ENCODE measurements at regions not wholly inside any gene's neighbourhood (a gene's known extent, or its start where the extent isn't known, plus 50 kb on each side); places are given as distances from the start of the nearest gene placed in this dataset.
"Not testable (repeated sequence)": the region's sequence is repeated elsewhere in the genome, so short reads cannot be mapped to it uniquely, and the experiment has no call there.

- H3K79me2 ChIP-seq (ENCODE audit: insufficient read depth, low read length); intact Hi-C loops (cut with micrococcal nuclease; ENCODE audit: unreplicated experiment); in situ Hi-C loops (cut with HindIII; ENCODE audit: extremely low pct_ligation_motif_present, low pct_unique_long_range_greater_than_20kb); H2AFZ ChIP-seq (ENCODE audit: low read length); FAIRE-seq; H3K4me1 ChIP-seq (ENCODE audit: insufficient read depth, low read length); ATAC-seq; H3K27ac ChIP-seq (ENCODE audit: extremely low read length, insufficient read depth, low read length); H4K20me1 ChIP-seq (ENCODE audit: insufficient read depth, low read length); CTCF ChIA-PET (ENCODE audit: low intra/inter-chr PET ratio, low total read pairs); BruUV-seq (replicated peaks); H3K4me2 ChIP-seq (ENCODE audit: low read depth, low read length); H3K4me3 ChIP-seq (replicated peaks in 1 of 3; ENCODE audit: insufficient read depth in 1 of 3, low read depth in 2 of 3, low read length in 3 of 3); H3K36me3 ChIP-seq (replicated peaks in 1 of 2; ENCODE audit: control insufficient read depth in 1 of 2, insufficient read depth in 2 of 2, low read length in 2 of 2); H3K9ac ChIP-seq (ENCODE audit: insufficient read depth, low read depth, low read length); DNase-seq (ENCODE audit: low spot score); H3K27me3 ChIP-seq (ENCODE audit: control insufficient read depth in 1 of 2, insufficient read depth in 2 of 2, low read length in 2 of 2); POLR2A ChIA-PET: not testable (repeated sequence)
- WGBS (ENCODE audit: low lambda C conversion rate), result no CpG with 5 or more reads among the region's 7 CpGs
- H3K9me3 ChIP-seq (ENCODE audit: low read length), result peaks cover 29% of the 10 kb centered on the region; the same call in 1 of the 2 replicates
Measured at GRCh38 chr18:14991934-14992445, 244.0 kb downstream of the ANKRD30B start.

GRCh38 chr18:14992758-14993157 is 244.8 kb downstream of the ANKRD30B start:
- intact Hi-C loops (cut with micrococcal nuclease; ENCODE audit: unreplicated experiment); H4K20me1 ChIP-seq (ENCODE audit: insufficient read depth, low read length); H3K9ac ChIP-seq (ENCODE audit: insufficient read depth, low read depth, low read length); H3K27ac ChIP-seq (ENCODE audit: extremely low read length, insufficient read depth, low read length); H3K4me1 ChIP-seq (ENCODE audit: insufficient read depth, low read length); H3K4me2 ChIP-seq (ENCODE audit: low read depth, low read length); ATAC-seq; H3K4me3 ChIP-seq (replicated peaks in 1 of 3; ENCODE audit: insufficient read depth in 1 of 3, low read depth in 2 of 3, low read length in 3 of 3); POLR2A ChIA-PET; DNase-seq (ENCODE audit: low spot score); H2AFZ ChIP-seq (ENCODE audit: low read length); BruUV-seq (replicated peaks); H3K27me3 ChIP-seq (ENCODE audit: control insufficient read depth in 1 of 2, insufficient read depth in 2 of 2, low read length in 2 of 2); in situ Hi-C loops (cut with HindIII; ENCODE audit: extremely low pct_ligation_motif_present, low pct_unique_long_range_greater_than_20kb); CTCF ChIA-PET (ENCODE audit: low intra/inter-chr PET ratio, low total read pairs); H3K36me3 ChIP-seq (replicated peaks in 1 of 2; ENCODE audit: control insufficient read depth in 1 of 2, insufficient read depth in 2 of 2, low read length in 2 of 2); FAIRE-seq; H3K79me2 ChIP-seq (ENCODE audit: insufficient read depth, low read length): not testable (repeated sequence)
- peaks cover 23% of the 10 kb centered on the region; the same call in 1 of the 2 replicates for H3K9me3 ChIP-seq (ENCODE audit: low read length)
- WGBS (ENCODE audit: low lambda C conversion rate), result 17% methylated on average over 1 of the region's 2 CpGs

GRCh38 chr18:14995023-14995422 is 247.1 kb downstream of the ANKRD30B start:
- H3K79me2 ChIP-seq (ENCODE audit: insufficient read depth, low read length); FAIRE-seq; H3K36me3 ChIP-seq (replicated peaks in 1 of 2; ENCODE audit: control insufficient read depth in 1 of 2, insufficient read depth in 2 of 2, low read length in 2 of 2); H4K20me1 ChIP-seq (ENCODE audit: insufficient read depth, low read length); DNase-seq (ENCODE audit: low spot score); in situ Hi-C loops (cut with HindIII; ENCODE audit: extremely low pct_ligation_motif_present, low pct_unique_long_range_greater_than_20kb); POLR2A ChIA-PET; H3K4me1 ChIP-seq (ENCODE audit: insufficient read depth, low read length); intact Hi-C loops (cut with micrococcal nuclease; ENCODE audit: unreplicated experiment); BruUV-seq (replicated peaks); H3K27ac ChIP-seq (ENCODE audit: extremely low read length, insufficient read depth, low read length); H3K27me3 ChIP-seq (ENCODE audit: control insufficient read depth in 1 of 2, insufficient read depth in 2 of 2, low read length in 2 of 2); H3K9ac ChIP-seq (ENCODE audit: insufficient read depth, low read depth, low read length); ATAC-seq; H2AFZ ChIP-seq (ENCODE audit: low read length); H3K4me2 ChIP-seq (ENCODE audit: low read depth, low read length); H3K4me3 ChIP-seq (replicated peaks in 1 of 3; ENCODE audit: insufficient read depth in 1 of 3, low read depth in 2 of 3, low read length in 3 of 3); CTCF ChIA-PET (ENCODE audit: low intra/inter-chr PET ratio, low total read pairs): not testable (repeated sequence)
- peaks cover 28% of the 10 kb centered on the region; the same call in 1 of the 2 replicates for H3K9me3 ChIP-seq (ENCODE audit: low read length)
- WGBS (ENCODE audit: low lambda C conversion rate), result 22% methylated on average over 3 of the region's 3 CpGs
